GM10248 (cell line): ENCODE measurements at regions not wholly inside any gene's neighbourhood (a gene's known extent, or its start where the extent isn't known, plus 50 kb on each side); places are given as distances from the start of the nearest gene placed in this dataset.
"Not testable (repeated sequence)": the region's sequence is repeated elsewhere in the genome, so short reads cannot be mapped to it uniquely, and the experiment has no call there.

Source experiments
- CTCF ChIA-PET: fragments of 300-600 bp; sonication (Branson Sonifier 250); formaldehyde crosslinking; extraction: SDS; loops from one replicate; lab custom pipeline; 2021; ENCODE audit warnings: antibody characterized with exemption; lab: Yijun Ruan, JAX
- POLR2A ChIA-PET: fragments of 350-650 bp; sonication (Branson Sonifier 250); formaldehyde crosslinking; extraction: SDS; loops from one replicate; lab custom pipeline; 2020; ENCODE audit warnings: antibody characterized with exemption; lab: Yijun Ruan, JAX
- DNase-seq: peaks from one replicate; pipeline ENCODE4 v3.0.0; 2012; ENCODE audit errors: extremely low spot score
- CTCF ChIP-seq: IDR thresholded peaks from 2 replicates; pipeline ENCODE4 v1.5.1; 2012; ENCODE audit warnings: mild to moderate bottlenecking, low read depth; ENCODE audit errors: extremely low read depth, missing control alignments, control extremely low read depth

GRCh38 chrX:94645726-94646125, 971.7 kb downstream of the FAM133A start:
- DNase-seq, result no peak
- no peak for TF ChIP-seq CTCF
- ChIA-PET CTCF (no interaction called here), POLR2A (no interaction called here)

GRCh38 chrX:94655180-94655579, 981.2 kb downstream of the FAM133A start:
- CTCF ChIA-PET, result no interaction called here
- DNase-seq, result no peak
- POLR2A ChIA-PET, result no interaction called here

GRCh38 chrX:94662689-94663088, 988.7 kb downstream of the FAM133A start:
- POLR2A ChIA-PET, result no interaction called here
- CTCF ChIA-PET, result no interaction called here
- no peak for DNase-seq
- no peak for TF ChIP-seq CTCF

More at GRCh38 chrX:94655180-94655579, 981.2 kb downstream of the FAM133A start:
- no peak for TF ChIP-seq CTCF

GRCh38 chrX:94676285-94676684, 1002.3 kb downstream of the FAM133A start:
- DNase-seq, result no peak
- ChIA-PET CTCF (no interaction called here), POLR2A (no interaction called here)
- no peak for TF ChIP-seq CTCF

GRCh38 chrX:94686071-94686470, 1012.1 kb downstream of the FAM133A start:
- TF ChIP-seq CTCF, result no peak
- DNase-seq, result no peak
- ChIA-PET POLR2A (no interaction called here), CTCF (no interaction called here)

GRCh38 chrX:94695910-94696309, 1021.9 kb downstream of the FAM133A start:
- DNase-seq, result no peak
- no peak for TF ChIP-seq CTCF
- ChIA-PET CTCF (no interaction called here), POLR2A (no interaction called here)

GRCh38 chrX:94704348-94705256, 1030.6 kb downstream of the FAM133A start:
- POLR2A ChIA-PET, DNase-seq, CTCF ChIA-PET: not testable (repeated sequence)
